BLaER1 (cell line): ENCODE measurements at regions not wholly inside any gene's neighbourhood (a gene's known extent, or its start where the extent isn't known, plus 50 kb on each side); places are given as distances from the start of the nearest gene placed in this dataset.

Experiments
- H3K27ac ChIP-seq: shearing (Covaris generic); formaldehyde crosslinking; 2 replicates; pipeline ENCODE4 v1.8.1; 2022
- H3K27me3 ChIP-seq: shearing (Covaris generic); formaldehyde crosslinking; 2 replicates; pipeline ENCODE4 v1.8.1; 2022
- H3K36me3 ChIP-seq: shearing (Covaris generic); formaldehyde crosslinking; 2 replicates; pipeline ENCODE4 v1.8.1; 2022
- H3K4me1 ChIP-seq: shearing (Covaris generic); formaldehyde crosslinking; 2 replicates; pipeline ENCODE4 v1.8.1; 2022
- H3K4me2 ChIP-seq: shearing (Covaris generic); formaldehyde crosslinking; 2 replicates; pipeline ENCODE4 v1.8.1; 2022
- H3K4me3 ChIP-seq: shearing (Covaris generic); formaldehyde crosslinking; 2 replicates; pipeline ENCODE4 v1.8.1; 2022
- H3K9ac ChIP-seq: shearing (Covaris generic); formaldehyde crosslinking; 2 replicates; pipeline ENCODE4 v1.8.1; 2022
- H3K9me3 ChIP-seq: shearing (Covaris generic); formaldehyde crosslinking; 2 replicates; pipeline ENCODE4 v1.8.1; 2022
- H4K20me1 ChIP-seq: shearing (Covaris generic); formaldehyde crosslinking; 2 replicates; pipeline ENCODE4 v1.8.1; 2022
- Cebpa-rat ChIP-seq: shearing (Covaris generic); IDR thresholded peaks from 2 replicates; pipeline ENCODE4 v1.8.1; 2022

DNA sequence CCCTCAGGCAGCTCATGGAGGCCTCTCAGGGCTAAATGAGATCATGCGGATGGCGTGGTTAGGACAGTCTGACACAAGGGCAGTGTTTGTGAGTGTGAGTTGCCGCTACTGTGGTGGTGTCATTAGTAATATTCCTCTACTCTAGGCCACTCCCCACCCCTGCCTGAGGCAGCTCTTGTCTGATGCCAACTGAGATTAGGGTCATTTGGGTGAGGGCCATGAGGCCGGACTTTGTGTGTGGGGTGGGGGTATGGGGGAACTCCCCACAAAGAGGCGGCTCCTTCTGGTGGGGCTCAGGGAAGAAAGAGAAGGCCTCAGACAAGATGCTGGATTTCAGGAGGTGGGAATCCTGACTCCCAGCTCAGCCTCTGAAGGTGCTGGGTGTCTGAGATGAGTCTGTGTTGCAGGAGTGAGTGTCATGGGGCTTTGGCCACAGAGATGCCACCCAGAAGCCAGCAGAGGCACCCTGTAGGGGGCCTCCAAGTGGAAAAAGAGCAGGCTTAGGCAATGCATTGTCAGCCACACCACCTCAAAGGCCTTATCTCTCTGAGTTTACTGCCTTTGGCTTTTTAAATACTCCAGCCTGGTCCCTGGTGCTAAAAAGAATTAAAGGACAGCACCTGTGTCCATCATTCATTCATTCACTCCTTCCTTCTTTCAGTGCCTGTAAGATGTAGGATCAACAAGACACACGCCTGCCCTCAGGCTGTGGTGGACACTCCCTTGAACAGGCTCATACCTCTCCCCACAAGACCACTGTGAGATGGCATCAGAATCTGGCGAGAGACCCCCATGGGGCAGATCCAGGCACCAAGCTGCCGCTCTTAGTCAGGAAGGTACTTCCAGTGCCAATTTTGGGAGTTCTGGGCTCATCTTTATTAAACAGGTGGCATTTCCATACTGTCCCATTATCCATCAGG is 175.2 kb downstream of the MRPL14 start:
- no peak for TF ChIP-seq Cebpa-rat
- no peak overlapping the region for H3K27ac ChIP-seq
- H3K4me3 ChIP-seq, result no peak overlapping the region
- no peaks in the 10 kb centered on the region for H3K27me3 ChIP-seq
- H3K4me1 ChIP-seq, result peaks cover 17% of the 10 kb centered on the region; the same call in 1 of the 2 replicates
- H3K4me2 ChIP-seq, result no peak overlapping the region
- no peak overlapping the region for H3K9ac ChIP-seq
- H3K9me3 ChIP-seq, result no peaks in the 10 kb centered on the region
- no peaks in the 10 kb centered on the region for H4K20me1 ChIP-seq
- no peaks in the 10 kb centered on the region for H3K36me3 ChIP-seq

DNA sequence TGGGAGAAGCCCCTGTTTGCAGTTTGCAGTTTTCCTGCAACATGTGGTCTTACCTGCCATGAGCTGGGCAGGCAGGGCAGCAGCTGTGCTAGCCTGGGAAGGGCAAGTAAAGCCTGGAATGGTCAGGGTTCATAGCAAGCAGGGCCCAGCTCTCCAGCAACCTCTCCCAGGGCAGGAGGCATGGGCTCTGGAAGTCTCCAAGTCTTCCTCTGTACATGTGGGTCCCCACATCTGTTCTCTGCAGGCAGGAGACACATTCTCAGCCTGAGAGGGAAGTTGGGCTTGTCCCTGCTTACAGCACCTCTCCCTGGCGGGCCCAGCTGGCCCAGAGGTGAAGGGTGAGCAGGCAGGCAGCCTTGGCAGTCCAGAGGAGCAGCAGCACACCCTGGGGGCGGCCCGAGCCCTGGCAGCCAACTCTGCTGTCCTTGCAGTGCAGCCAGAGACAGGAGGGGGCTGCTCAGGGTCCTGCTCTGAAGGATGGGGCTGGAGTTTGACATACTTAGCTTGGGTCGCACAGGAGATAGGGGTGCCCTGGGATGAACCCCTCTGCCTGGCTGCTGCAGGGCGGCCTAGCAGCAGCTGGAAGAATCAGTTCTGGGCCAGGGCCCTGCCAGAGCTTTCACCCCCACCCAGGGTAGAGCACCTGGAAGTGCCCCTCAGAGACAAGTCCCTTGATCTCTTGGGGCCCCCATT is 176.0 kb downstream of the MRPL14 start:
- Histone ChIP-seq H3K4me1 (peaks cover 16% of the 10 kb centered on the region; the same call in 1 of the 2 replicates), H3K36me3 (no peaks in the 10 kb centered on the region), H3K27ac (no peak overlapping the region)

DNA sequence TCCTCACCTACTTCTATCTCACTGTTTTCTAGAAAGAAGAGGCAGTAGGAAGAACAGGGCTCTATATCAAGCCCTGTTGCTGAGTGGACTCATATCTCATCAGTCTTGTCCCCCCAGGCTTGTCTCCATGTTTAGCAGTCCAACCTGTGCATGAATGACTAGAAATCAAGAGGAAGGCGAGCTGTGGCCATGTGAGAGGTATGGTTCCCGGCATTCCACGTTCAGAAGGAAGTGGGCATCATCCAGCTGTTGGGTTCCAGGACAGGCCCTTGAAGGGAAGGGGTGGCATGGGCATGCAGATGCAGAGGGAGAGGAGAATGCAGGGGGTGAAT is 176.6 kb downstream of the MRPL14 start:
- Histone ChIP-seq H3K4me3 (no peak overlapping the region), H3K27ac (no peak overlapping the region), H3K36me3 (no peaks in the 10 kb centered on the region), H3K27me3 (no peaks in the 10 kb centered on the region), H3K4me2 (no peak overlapping the region), H4K20me1 (no peaks in the 10 kb centered on the region), H3K9ac (no peak overlapping the region), H3K9me3 (peaks cover 11% of the 10 kb centered on the region), H3K4me1 (peaks cover 11% of the 10 kb centered on the region; the same call in 1 of the 2 replicates)
- TF ChIP-seq Cebpa-rat, result no peak

More for the DNA sequence above, 176.0 kb downstream of the MRPL14 start:
- H3K27me3 ChIP-seq, result no peaks in the 10 kb centered on the region
- no peak overlapping the region for H3K9ac ChIP-seq
- no peak overlapping the region for H3K4me2 ChIP-seq
- H4K20me1 ChIP-seq, result no peaks in the 10 kb centered on the region
- TF ChIP-seq Cebpa-rat, result no peak
- no peak overlapping the region for H3K4me3 ChIP-seq
- peaks cover 6% of the 10 kb centered on the region for H3K9me3 ChIP-seq

DNA sequence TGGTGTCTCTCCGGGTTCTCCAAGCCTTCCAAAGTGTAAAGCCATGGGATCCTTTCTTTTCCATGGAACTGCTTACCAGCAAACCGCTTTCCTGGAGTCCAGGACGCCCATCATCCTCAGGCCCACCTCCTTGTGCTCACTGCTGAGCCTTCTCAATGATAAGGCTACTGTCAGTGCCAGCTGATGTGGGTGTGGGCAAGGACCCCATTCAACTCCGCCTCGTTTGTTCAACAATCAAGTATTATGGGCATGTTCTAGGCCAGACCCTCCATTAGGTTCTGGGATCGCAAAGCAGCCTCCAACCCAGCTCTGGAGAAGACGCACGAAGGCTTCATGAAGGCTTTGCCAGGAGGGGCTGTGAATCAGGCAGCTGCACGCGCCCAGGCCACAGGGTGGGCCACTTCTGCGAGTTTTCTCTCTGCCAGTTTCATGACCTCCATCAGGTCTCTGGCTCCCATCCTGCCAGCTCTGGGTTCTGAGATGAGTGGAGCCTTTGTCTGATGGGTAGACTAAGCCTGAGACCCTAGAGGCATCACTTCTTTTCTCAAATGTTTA is 177.1 kb downstream of the MRPL14 start:
- Histone ChIP-seq H3K4me2 (no peak overlapping the region), H3K4me3 (no peak overlapping the region), H3K4me1 (peaks cover 9% of the 10 kb centered on the region; the same call in 1 of the 2 replicates), H3K27ac (no peak overlapping the region), H3K9me3 (peaks cover 17% of the 10 kb centered on the region), H3K27me3 (no peaks in the 10 kb centered on the region), H3K36me3 (no peaks in the 10 kb centered on the region), H4K20me1 (no peaks in the 10 kb centered on the region), H3K9ac (no peak overlapping the region)
- TF ChIP-seq Cebpa-rat, result no peak

DNA sequence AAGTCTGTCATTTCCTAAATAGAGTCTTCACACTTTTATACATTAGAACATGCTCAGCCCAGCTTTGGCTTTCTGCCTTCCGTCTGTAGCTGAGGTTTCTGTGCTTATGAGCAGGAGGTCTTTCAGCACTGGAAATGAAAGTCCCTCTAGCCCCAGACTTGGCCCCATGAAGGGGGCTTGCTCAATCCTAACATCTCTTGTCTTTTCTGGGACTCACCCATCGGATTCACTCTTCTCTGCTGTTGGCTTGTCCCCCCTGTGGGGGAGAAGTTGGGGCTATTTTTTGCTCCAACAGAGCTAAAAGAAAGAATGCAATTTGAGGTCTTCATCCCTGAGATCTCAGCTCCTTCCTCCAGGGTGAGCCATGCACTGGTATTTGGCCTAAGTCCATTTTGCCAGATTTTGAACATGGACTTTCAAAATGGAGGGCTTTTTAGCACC is 177.7 kb downstream of the MRPL14 start:
- Histone ChIP-seq H3K27me3 (no peaks in the 10 kb centered on the region), H3K4me2 (no peak overlapping the region), H3K9me3 (peaks cover 22% of the 10 kb centered on the region), H3K27ac (no peak overlapping the region), H3K9ac (no peak overlapping the region), H4K20me1 (no peaks in the 10 kb centered on the region), H3K36me3 (no peaks in the 10 kb centered on the region), H3K4me3 (no peak overlapping the region), H3K4me1 (peaks cover 9% of the 10 kb centered on the region; the same call in 1 of the 2 replicates)
- TF ChIP-seq Cebpa-rat, result no peak

DNA sequence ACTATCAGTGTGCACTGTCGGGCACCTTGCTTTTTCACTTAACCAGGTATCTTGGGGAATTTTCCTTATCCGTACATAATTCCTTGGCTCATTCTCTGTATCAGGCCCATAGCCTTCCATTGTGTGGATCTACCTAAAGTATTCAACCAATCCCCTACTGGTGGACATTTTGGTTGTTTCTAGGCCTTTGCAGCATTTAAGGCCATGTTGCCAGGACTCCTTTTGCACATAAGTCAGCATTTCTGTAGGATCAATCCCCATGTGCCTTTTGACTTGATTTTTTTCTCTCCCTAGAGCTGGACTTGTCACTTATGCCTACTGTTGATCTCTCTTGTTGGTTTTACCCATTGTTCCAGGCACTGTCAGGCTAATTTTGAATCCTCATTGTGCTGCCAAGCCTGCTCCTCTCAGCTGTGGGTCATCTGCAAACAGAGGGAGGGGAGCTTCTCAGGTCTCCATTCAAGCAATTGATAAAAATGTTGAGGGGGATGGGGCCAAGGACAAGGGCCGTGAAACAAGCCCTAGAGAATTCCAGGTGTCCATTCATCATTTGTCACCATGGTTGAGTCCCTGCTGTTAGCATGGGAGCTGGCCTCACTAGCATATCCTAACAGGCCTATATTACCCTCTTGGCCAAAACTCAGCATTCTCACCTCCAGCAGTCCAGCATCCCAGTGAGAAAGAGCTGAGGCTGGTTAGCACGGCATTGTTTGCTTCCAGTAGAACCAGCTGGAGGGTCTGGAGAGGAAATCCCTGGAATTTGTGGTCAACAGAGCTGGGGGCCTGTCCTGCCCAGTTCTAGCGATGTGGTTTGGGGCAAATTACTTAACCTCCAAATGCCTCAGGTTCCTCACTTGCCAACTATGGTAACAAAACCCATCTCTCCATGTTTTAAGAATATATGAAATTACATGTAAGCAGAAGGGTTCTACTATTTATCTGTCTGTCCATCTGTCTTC is 178.4 kb downstream of the MRPL14 start:
- H3K4me2 ChIP-seq, result no peak overlapping the region
- no peak overlapping the region for H3K9ac ChIP-seq
- H3K27me3 ChIP-seq, result no peaks in the 10 kb centered on the region
- peaks cover 22% of the 10 kb centered on the region for H3K9me3 ChIP-seq
- no peak overlapping the region for H3K27ac ChIP-seq
- TF ChIP-seq Cebpa-rat, result no peak
- no peak overlapping the region for H3K4me3 ChIP-seq
- H3K4me1 ChIP-seq, result peaks cover 9% of the 10 kb centered on the region; the same call in 1 of the 2 replicates
- no peaks in the 10 kb centered on the region for H4K20me1 ChIP-seq
- H3K36me3 ChIP-seq, result no peaks in the 10 kb centered on the region

DNA sequence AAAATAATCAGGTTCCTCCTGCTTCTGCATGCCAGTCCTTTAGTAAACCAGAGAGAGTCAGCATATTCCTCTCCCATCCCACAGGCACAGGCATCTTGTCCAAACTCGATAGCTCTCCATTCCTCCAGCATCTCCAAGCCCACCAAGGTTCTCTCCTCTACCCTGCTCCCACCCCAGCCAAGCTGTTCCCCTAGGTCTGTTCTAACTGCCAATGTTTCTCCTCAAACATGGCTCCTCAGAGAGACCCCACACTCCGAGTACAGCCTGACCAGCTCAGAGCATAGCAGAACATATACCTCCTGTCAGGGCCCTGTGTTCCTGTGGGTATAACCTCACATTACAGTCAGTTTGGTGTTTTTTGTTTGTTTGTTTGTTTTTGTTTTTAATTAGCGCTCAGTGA is 177.8 kb downstream of the VEGFA start:
- no peak for TF ChIP-seq Cebpa-rat
- Histone ChIP-seq H3K4me2 (no peak overlapping the region), H3K9ac (no peak overlapping the region), H3K4me1 (peaks cover 9% of the 10 kb centered on the region; the same call in 1 of the 2 replicates), H3K9me3 (peaks cover 22% of the 10 kb centered on the region), H3K27me3 (no peaks in the 10 kb centered on the region), H4K20me1 (no peaks in the 10 kb centered on the region), H3K27ac (no peak overlapping the region), H3K36me3 (no peaks in the 10 kb centered on the region), H3K4me3 (no peak overlapping the region)

DNA sequence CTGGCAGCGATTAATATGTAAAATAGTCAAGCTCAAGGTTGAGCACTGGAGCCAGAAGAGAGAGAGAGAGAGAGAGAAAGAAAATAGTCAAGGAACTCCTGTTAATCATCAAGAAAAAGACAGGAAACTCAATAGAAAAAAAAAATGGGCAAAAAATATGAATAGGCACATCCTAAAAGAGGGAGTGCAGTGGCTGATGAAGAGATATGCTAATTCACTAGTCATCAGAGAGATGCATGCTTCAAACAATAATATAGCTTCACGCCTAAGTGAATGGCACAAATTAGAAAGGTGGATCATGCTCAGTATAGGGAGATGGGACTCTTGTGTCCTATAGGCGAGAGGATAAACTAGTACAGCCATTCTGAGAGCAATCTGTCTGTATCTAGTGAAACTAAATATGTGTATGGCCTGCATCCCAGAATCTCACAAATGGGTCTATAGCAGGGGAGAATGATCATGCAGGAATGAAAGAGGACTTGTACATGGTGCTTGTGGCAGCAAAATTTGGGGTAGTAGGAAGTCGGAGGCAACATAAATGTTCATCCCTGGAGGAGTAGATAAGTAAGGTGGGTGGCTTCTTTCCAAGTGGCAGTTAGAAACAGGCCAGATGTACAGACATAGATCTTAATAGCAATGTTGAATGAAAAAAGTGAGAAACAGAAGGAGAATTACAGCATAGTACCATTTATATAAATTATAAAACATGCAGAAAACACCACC is 176.8 kb downstream of the VEGFA start:
- H3K27ac ChIP-seq, result no peak overlapping the region
- TF ChIP-seq Cebpa-rat, result no peak
- no peak overlapping the region for H3K4me2 ChIP-seq
- H3K27me3 ChIP-seq, result no peaks in the 10 kb centered on the region
- H3K4me1 ChIP-seq, result peaks cover 15% of the 10 kb centered on the region; the same call in 1 of the 2 replicates
- no peaks in the 10 kb centered on the region for H3K36me3 ChIP-seq
- no peaks in the 10 kb centered on the region for H4K20me1 ChIP-seq
- H3K9ac ChIP-seq, result no peak overlapping the region
- peaks cover 22% of the 10 kb centered on the region for H3K9me3 ChIP-seq
- no peak overlapping the region for H3K4me3 ChIP-seq

DNA sequence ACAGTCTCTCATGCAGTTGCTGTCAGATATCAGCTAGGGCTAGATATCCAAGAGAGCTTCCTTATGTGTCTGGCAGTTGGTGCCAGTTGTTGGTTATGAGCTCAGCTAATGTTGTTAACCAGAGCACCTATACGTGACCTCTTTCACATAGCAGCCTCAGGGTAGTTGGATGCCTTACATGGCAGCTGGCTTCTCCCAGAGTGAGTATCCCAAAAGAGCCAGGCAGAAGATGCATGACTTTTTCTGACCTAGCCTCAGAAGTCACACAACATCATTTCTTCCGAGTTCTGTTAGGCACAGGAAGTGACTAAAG is 175.7 kb downstream of the VEGFA start:
- Histone ChIP-seq H4K20me1 (no peaks in the 10 kb centered on the region), H3K9ac (no peak overlapping the region), H3K4me1 (peaks cover 6% of the 10 kb centered on the region; the same call in 1 of the 2 replicates), H3K27me3 (no peaks in the 10 kb centered on the region), H3K9me3 (peaks cover 22% of the 10 kb centered on the region), H3K36me3 (no peaks in the 10 kb centered on the region), H3K27ac (no peak overlapping the region), H3K4me2 (no peak overlapping the region), H3K4me3 (no peak overlapping the region)
- TF ChIP-seq Cebpa-rat, result no peak
